K562 (cell line): ENCODE measurements at regions not wholly inside any gene's neighbourhood (a gene's known extent, or its start where the extent isn't known, plus 50 kb on each side); places are given as distances from the start of the nearest gene placed in this dataset.

ENCODE experiments used
- BRD9 ChIP-seq: fragments of 450-650 bp; IDR thresholded peaks from 2 replicates; pipeline ENCODE4 v1.6.1; 2018; ENCODE audit warnings: low read depth; ENCODE audit not compliant: partially characterized antibody
- NONO ChIP-seq, 2 experiments: fragments of 200-400 bp in 1 of 2; fragments of 450-650 bp in 1 of 2; formaldehyde crosslinking in 1 of 2; IDR thresholded peaks; 2 replicates each; pipeline ENCODE4 v1.6.1; 2017; ENCODE audit warnings: low read depth in 2 of 2, mild to moderate bottlenecking in 2 of 2, moderate library complexity in 2 of 2, low read length in 1 of 2
- SRF ChIP-seq, 2 experiments: fragments of 250-450, 450-650 bp in 1 of 2; sonication (Bioruptor Pico) in 1 of 2; sonication (generic) in 1 of 2; formaldehyde crosslinking; IDR thresholded peaks; 2 replicates each; pipeline versions ENCODE4 v1.5.0 to v1.5.1; 2020 to 2022; ENCODE audit warnings: mild to moderate bottlenecking in 1 of 2, missing genetic modification reagents in 1 of 2
- UBTF ChIP-seq, 2 experiments: IDR thresholded peaks; 2 replicates each; pipeline ENCODE4 v1.6.1; 2012; ENCODE audit warnings: improper control_type of control experiment in 2 of 2, low read depth in 2 of 2, low read length in 2 of 2, borderline replicate concordance in 1 of 2
- ZBTB5 ChIP-seq: fragments of 450-650 bp; IDR thresholded peaks from 2 replicates; pipeline ENCODE4 v1.6.1; 2017; ENCODE audit warnings: antibody characterized with exemption
- ZKSCAN3 ChIP-seq: fragments of 250-450 bp; sonication (Bioruptor Pico); IDR thresholded peaks from 2 replicates; pipeline ENCODE4 v1.4.0; 2020
- ZNF224 ChIP-seq: sonication (generic); formaldehyde crosslinking; IDR thresholded peaks from 2 replicates; pipeline ENCODE4 v1.8.0; 2022; ENCODE audit warnings: mild to moderate bottlenecking, missing genetic modification reagents
- ZNF24 ChIP-seq: fragments of 450-650 bp; IDR thresholded peaks from 2 replicates; pipeline ENCODE4 v1.6.1; 2016
- ZNF398 ChIP-seq: fragments of 250-450 bp; sonication (Bioruptor Pico); IDR thresholded peaks from 2 replicates; pipeline ENCODE4 v1.8.0; 2021; ENCODE audit warnings: moderate library complexity, mild to moderate bottlenecking, inconsistent platforms
- ZNF609 ChIP-seq: sonication (generic); formaldehyde crosslinking; IDR thresholded peaks from 2 replicates; pipeline ENCODE4 v1.8.1; 2023; ENCODE audit warnings: missing genetic modification reagents, mild to moderate bottlenecking, borderline replicate concordance

GRCh38 chr9:26058111-26058895, 380.1 kb upstream of the TUSC1 start (continued):
- TF ChIP-seq UBTF (IDR thresholded peaks at IDR 0.05; ENCODE audit: borderline replicate concordance in 1 of 2, low read depth in 2 of 2, low read length in 2 of 2) (no peak), ZKSCAN3 (CRISPR knock-in tag) (no peak), ZBTB5 (no peak), ZNF24 (no peak), NONO (IDR thresholded peaks at IDR 0.05; ENCODE audit: low read depth in 2 of 2, low read length in 1 of 2) (no peak), BRD9 (no peak), ZNF224 (CRISPR knock-in tag) (no peak), SRF (CRISPR knock-in tag; IDR thresholded peaks at IDR 0.05) (no peak), ZNF398 (no peak), ZNF609 (CRISPR knock-in tag) (no peak)
